H1 (cell line): ENCODE measurements at regions not wholly inside any gene's neighbourhood (a gene's known extent, or its start where the extent isn't known, plus 50 kb on each side); places are given as distances from the start of the nearest gene placed in this dataset.

Source experiments
- CTCF ChIA-PET: fragments of 300-600 bp; sonication (Branson Sonifier 250); formaldehyde crosslinking; loops from one replicate; lab custom pipeline; 2021; ENCODE audit not compliant: partially characterized antibody; lab: Charles Lee
- POLR2A ChIA-PET: fragments of 300-600 bp; sonication (Branson Sonifier 250); formaldehyde crosslinking; loops from one replicate; lab custom pipeline; 2021; ENCODE audit warnings: inconsistent platforms; ENCODE audit not compliant: partially characterized antibody; lab: Charles Lee
- DNase-seq, 2 experiments: peaks; one replicate each; pipeline versions ENCODE4 v3.0.0 to v3.0.0-alpha.2; 2010 to 2022; ENCODE audit warnings: low spot score in 2 of 2, low read depth in 1 of 2, mixed read lengths in 1 of 2
- FAIRE-seq: peaks from 2 replicates; lab custom pipeline; 2011; peaks lifted over from hg19 to GRCh38; lab: Jason Lieb, UNC
- H2AFZ ChIP-seq: 2 replicates; pipeline ENCODE4 v1.8.1; 2012; ENCODE audit warnings: low read length, inconsistent platforms
- H2AK5ac ChIP-seq: 2 replicates; pipeline ENCODE4 v1.6.1; 2013; ENCODE audit warnings: low read depth, low read length
- H2BK120ac ChIP-seq: replicated peaks from 2 replicates; pipeline ENCODE3; 2013; ENCODE audit warnings: low read depth, low read length, inconsistent platforms
- H2BK12ac ChIP-seq: 2 replicates; pipeline ENCODE4 v1.6.1; 2013; ENCODE audit warnings: low read depth, low read length
- H2BK15ac ChIP-seq: 2 replicates; pipeline ENCODE4 v1.6.1; 2013; ENCODE audit warnings: low read length
- H2BK20ac ChIP-seq: 2 replicates; pipeline ENCODE4 v1.6.1; 2013; ENCODE audit warnings: low read length
- H2BK5ac ChIP-seq: 2 replicates; pipeline ENCODE4 v1.6.1; 2013; ENCODE audit warnings: low read depth, low read length
- H3K14ac ChIP-seq: 2 replicates; pipeline ENCODE4 v1.6.1; 2013; ENCODE audit warnings: inconsistent platforms; ENCODE audit not compliant: insufficient read length
- H3K18ac ChIP-seq: 2 replicates; pipeline ENCODE4 v1.6.1; 2013; ENCODE audit warnings: low read length; ENCODE audit errors: extremely low read depth
- H3K23ac ChIP-seq: 2 replicates; pipeline ENCODE4 v1.6.1; 2013; ENCODE audit warnings: inconsistent platforms; ENCODE audit not compliant: insufficient read length
- H3K23me2 ChIP-seq: 2 replicates; pipeline ENCODE4 v1.6.1; 2013; ENCODE audit warnings: low read depth, low read length
- H3K27ac ChIP-seq: 2 replicates; pipeline ENCODE4 v1.6.1; 2011; ENCODE audit warnings: low read depth, low read length, inconsistent platforms
- H3K27me3 ChIP-seq, 4 experiments: replicated peaks in 1 of 4; 1 replicate in 1 of 4; 2 replicates in 3 of 4; pipeline versions ENCODE4 v1.6.1 to v1.8.1; 2011 to 2013; ENCODE audit warnings: low read length in 3 of 4, mild to moderate bottlenecking in 3 of 4, inconsistent platforms in 2 of 4, mixed read lengths in 2 of 4, moderate library complexity in 1 of 4; ENCODE audit not compliant: control insufficient read depth in 3 of 4, insufficient read depth in 3 of 4; ENCODE audit errors: extremely low read depth in 1 of 4
- H3K36me3 ChIP-seq, 4 experiments: 2 replicates each; pipeline versions ENCODE4 v1.6.1 to v1.8.1; 2011 to 2013; ENCODE audit warnings: mild to moderate bottlenecking in 4 of 4, low read length in 3 of 4, moderate library complexity in 2 of 4, control low read depth in 1 of 4, inconsistent platforms in 1 of 4; ENCODE audit not compliant: insufficient read depth in 4 of 4, control insufficient read depth in 2 of 4
- H3K4ac ChIP-seq: replicated peaks from 2 replicates; pipeline ENCODE3; 2013; ENCODE audit warnings: low read length, low read depth, mixed read lengths, inconsistent platforms; ENCODE audit not compliant: insufficient read length
- H3K4me1 ChIP-seq, 4 experiments: replicated peaks in 1 of 4; 1 replicate in 1 of 4; 2 replicates in 3 of 4; pipeline versions ENCODE4 v1.6.1 to v1.8.1; 2011 to 2013; ENCODE audit warnings: low read length in 3 of 4, inconsistent platforms in 2 of 4, mixed read lengths in 1 of 4; ENCODE audit not compliant: insufficient read depth in 4 of 4, control insufficient read depth in 3 of 4
- H3K4me2 ChIP-seq, 2 experiments: 2 replicates each; pipeline versions ENCODE4 v1.6.1 to v1.8.1; 2011 to 2013; ENCODE audit warnings: low read depth in 2 of 2, low read length in 2 of 2, control low read depth in 1 of 2, inconsistent platforms in 1 of 2, mild to moderate bottlenecking in 1 of 2; ENCODE audit not compliant: insufficient read depth in 1 of 2
- H3K4me3 ChIP-seq, 4 experiments: fragments of 200-600, 300-600 bp in 1 of 4; sonication (generic), shearing (Covaris generic), sonication (Bioruptor Twin) in 1 of 4; 2 replicates each; pipeline versions ENCODE4 v1.5.1 to v1.8.1; 2011 to 2016; ENCODE audit warnings: low read length in 4 of 4, low read depth in 3 of 4, control low read depth in 2 of 4, inconsistent platforms in 2 of 4, mild to moderate bottlenecking in 2 of 4, mixed read lengths in 1 of 4, moderate library complexity in 1 of 4; ENCODE audit not compliant: insufficient read depth in 2 of 4; ENCODE audit errors: extremely low read depth in 1 of 4
- H3K56ac ChIP-seq: replicated peaks from 2 replicates; pipeline ENCODE3; 2013; ENCODE audit warnings: low read depth, mild to moderate bottlenecking, mixed read lengths, low read length, inconsistent platforms; ENCODE audit not compliant: insufficient read length
- H3K79me1 ChIP-seq: 2 replicates; pipeline ENCODE4 v1.6.1; 2013; ENCODE audit warnings: low read depth, low read length, control low read depth
- H3K79me2 ChIP-seq, 2 experiments: 2 replicates each; pipeline versions ENCODE4 v1.6.1 to v1.8.1; 2012 to 2013; ENCODE audit warnings: low read length in 2 of 2, mild to moderate bottlenecking in 2 of 2, inconsistent platforms in 1 of 2; ENCODE audit not compliant: insufficient read depth in 2 of 2, control insufficient read depth in 1 of 2
- H3K9ac ChIP-seq, 4 experiments: replicated peaks in 1 of 4; 1 replicate in 1 of 4; 2 replicates in 3 of 4; pipeline versions ENCODE4 v1.6.1 to v1.8.1; 2011 to 2013; ENCODE audit warnings: low read depth in 3 of 4, low read length in 3 of 4, control low read depth in 2 of 4, mild to moderate bottlenecking in 2 of 4, moderate library complexity in 2 of 4, inconsistent platforms in 1 of 4; ENCODE audit errors: extremely low read depth in 1 of 4
- H3K9me3 ChIP-seq, 2 experiments: 2 replicates each; pipeline versions ENCODE4 v1.6.1 to v1.8.1; 2012 to 2013; ENCODE audit warnings: mild to moderate bottlenecking in 2 of 2, moderate library complexity in 2 of 2, control low read depth in 1 of 2, inconsistent platforms in 1 of 2, low read depth in 1 of 2, low read length in 1 of 2, mixed read lengths in 1 of 2; ENCODE audit not compliant: insufficient read depth in 2 of 2
- H4K20me1 ChIP-seq, 2 experiments: replicated peaks in 1 of 2; 2 replicates each; pipeline versions ENCODE3 to v1.8.1; 2011 to 2013; ENCODE audit warnings: inconsistent platforms in 2 of 2, low read length in 2 of 2, mild to moderate bottlenecking in 1 of 2; ENCODE audit not compliant: insufficient read depth in 2 of 2, control insufficient read depth in 1 of 2
- H4K5ac ChIP-seq: 2 replicates; pipeline ENCODE4 v1.6.1; 2013; ENCODE audit warnings: low read length, low read depth, mixed read lengths, inconsistent platforms; ENCODE audit not compliant: insufficient read length
- H4K8ac ChIP-seq: 2 replicates; pipeline ENCODE4 v1.8.0; 2013; ENCODE audit warnings: mild to moderate bottlenecking, moderate library complexity, low read length, inconsistent platforms; ENCODE audit not compliant: insufficient read depth; ENCODE audit errors: extremely low read depth
- H4K91ac ChIP-seq: replicated peaks from 2 replicates; pipeline ENCODE3; 2013; ENCODE audit warnings: low read length, mixed read lengths, inconsistent platforms; ENCODE audit not compliant: insufficient read length
- BACH1 ChIP-seq: IDR thresholded peaks from 2 replicates; pipeline ENCODE4 v1.6.1; 2012; ENCODE audit warnings: low read length, improper control_type of control experiment
- MAX ChIP-seq: IDR thresholded peaks from 2 replicates; pipeline ENCODE4 v1.6.1; 2012; ENCODE audit warnings: inconsistent platforms
- WGBS, 2 experiments: shearing (Covaris generic) in 1 of 2; methylation state at CpG; one replicate each; pipeline versions ENCODE4 v1.1.6 to v1.1.7; 2013 to 2015; ENCODE audit warnings: low lambda C conversion rate in 2 of 2, mixed read lengths in 2 of 2, inconsistent platforms in 1 of 2, low coverage in 1 of 2, missing lambda C conversion rate in 1 of 2; ENCODE audit not compliant: insufficient replicate concordance in 2 of 2, insufficient coverage in 1 of 2, insufficient read length in 1 of 2; ENCODE audit errors: extremely low coverage in 1 of 2, missing lambda C conversion rate in 1 of 2; 5-methylcytosine and 5-hydroxymethylcytosine counted together

- Histone ChIP-seq H3K23me2 (no peaks in the 10 kb centered on the region), H3K23ac (no peak overlapping the region), H3K27me3 (no peaks in the 10 kb centered on the region), H3K36me3 (no peaks in the 10 kb centered on the region), H3K14ac (no peak overlapping the region), H3K9me3 (no peaks in the 10 kb centered on the region), H3K4me3 (no peak overlapping the region), H2BK15ac (no peak overlapping the region), H3K79me1 (no peaks in the 10 kb centered on the region), H4K20me1 (no peaks in the 10 kb centered on the region), H4K8ac (no peak overlapping the region), H2BK5ac (no peak overlapping the region), H3K4ac (no peak overlapping the region), H2BK120ac (no peak overlapping the region), H3K4me2 (no peak overlapping the region), H2AFZ (no peak overlapping the region), H3K79me2 (no peaks in the 10 kb centered on the region), H2AK5ac (no peak overlapping the region), H3K9ac (no peak overlapping the region), H3K18ac (no peak overlapping the region), H4K5ac (no peak overlapping the region), H3K27ac (no peak overlapping the region), H2BK20ac (no peak overlapping the region), H3K56ac (no peak overlapping the region), H3K4me1 (no peaks in the 10 kb centered on the region; a peak in 1 of 7 replicates), H4K91ac (no peak overlapping the region), H2BK12ac (no peak overlapping the region)
- no peak for FAIRE-seq
- POLR2A ChIA-PET = no interaction called here
- no peak for DNase-seq
- 87% methylated on average over 3 of the region's 3 CpGs; no CpG with 5 or more reads in 1 of the 2 experiments for WGBS, 2 experiments
- CTCF ChIA-PET = interaction anchor here (0.6 to 1.2 kb wide), 4 partner anchors 15 to 388 kb away, joined by 3 read pairs; no protein-coding TSS in a partner anchor
- 0 out of 2 replicates have a peak, but pooled peaks have one; percentile 17 for TF ChIP-seq BACH1
- no peak for TF ChIP-seq MAX
These were observed 151.1 kb upstream of the TWIST2 start for GRCh38 chr2:238696786-238697185.
